NCI-H524 (cell line): ENCODE measurements at regions not wholly inside any gene's neighbourhood (a gene's known extent, or its start where the extent isn't known, plus 50 kb on each side); places are given as distances from the start of the nearest gene placed in this dataset.
"Not testable (repeated sequence)": the region's sequence is repeated elsewhere in the genome, so short reads cannot be mapped to it uniquely, and the experiment has no call there.

Experiments
- DNase-seq, 2 experiments: peaks; one replicate each; lab custom pipeline; 2025; lab: John Stamatoyannopoulos, UW

- no peak for DNase-seq
Measured at GRCh38 chr3:40645883-40646282, 121.1 kb downstream of the ZNF621 start.

DNA sequence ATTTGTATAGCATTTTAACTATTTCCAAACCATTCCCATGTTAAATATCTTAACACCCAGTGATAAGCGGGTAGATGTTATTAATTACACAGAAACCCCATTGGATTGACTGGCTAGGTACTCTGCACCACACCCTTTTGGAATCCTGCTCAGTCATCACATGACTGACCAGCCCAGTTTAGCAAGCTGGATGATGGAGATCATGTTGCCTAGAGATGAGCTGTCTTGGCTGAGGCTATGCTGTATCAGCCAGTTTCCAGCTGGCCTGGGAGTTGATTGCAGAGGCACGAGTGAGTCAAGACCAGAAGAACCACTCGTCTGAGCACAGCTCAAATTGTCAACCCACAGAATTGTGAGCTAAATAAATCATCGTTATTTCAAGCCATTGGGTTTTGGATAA lies 124.6 kb downstream of the ZNF621 start:
- DNase-seq = no peak

- DNase-seq = no peak
Measured at GRCh38 chr3:40652072-40652471, 127.3 kb downstream of the ZNF621 start.

- no peak for DNase-seq
Measured at GRCh38 chr3:40653001-40653400, 128.2 kb downstream of the ZNF621 start.

GRCh38 chr3:40653878-40654277 lies 129.1 kb downstream of the ZNF621 start:
- DNase-seq = no peak

DNA sequence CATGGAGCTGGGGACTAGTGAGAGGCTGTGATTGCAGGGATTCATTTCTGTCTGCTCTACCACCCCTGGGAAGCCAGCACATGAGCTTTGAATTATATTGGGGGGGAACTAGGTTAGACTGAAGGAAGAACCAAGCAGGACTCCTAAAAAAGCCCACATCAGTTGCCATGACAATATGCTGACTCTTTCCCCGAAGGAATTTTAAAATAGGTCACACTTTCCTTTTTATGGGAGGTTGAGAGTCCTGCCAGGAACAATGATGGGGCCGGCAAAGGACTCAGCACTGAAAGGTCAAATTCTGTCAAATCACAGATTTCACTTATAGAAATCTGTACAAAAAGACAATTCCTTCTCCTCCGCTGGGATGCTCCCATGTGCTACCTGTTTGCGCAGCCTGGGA lies 130.8 kb downstream of the ZNF621 start:
- no peak for DNase-seq

DNA sequence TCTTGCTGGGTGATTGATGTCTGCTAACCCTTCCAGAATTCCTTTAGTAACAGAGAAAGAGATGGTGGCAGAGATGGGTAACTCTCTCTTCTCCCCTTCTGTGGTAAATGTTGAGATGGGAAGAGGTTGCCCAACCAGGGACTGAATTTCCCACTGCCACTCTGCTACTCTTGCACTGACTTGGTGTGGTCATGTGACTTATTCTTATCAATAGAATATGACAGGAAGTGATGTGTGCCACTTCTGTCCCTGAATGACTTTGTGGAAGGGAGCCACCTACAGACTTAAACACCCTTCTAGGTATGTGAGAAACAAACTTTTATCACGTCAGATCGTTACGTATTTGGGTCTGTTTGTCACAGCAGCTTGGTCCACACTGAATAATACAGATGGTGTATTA lies 132.9 kb downstream of the ZNF621 start:
- DNase-seq = no peak

- no peak for DNase-seq
Measured at GRCh38 chr3:40658305-40658704, 133.5 kb downstream of the ZNF621 start.

DNA sequence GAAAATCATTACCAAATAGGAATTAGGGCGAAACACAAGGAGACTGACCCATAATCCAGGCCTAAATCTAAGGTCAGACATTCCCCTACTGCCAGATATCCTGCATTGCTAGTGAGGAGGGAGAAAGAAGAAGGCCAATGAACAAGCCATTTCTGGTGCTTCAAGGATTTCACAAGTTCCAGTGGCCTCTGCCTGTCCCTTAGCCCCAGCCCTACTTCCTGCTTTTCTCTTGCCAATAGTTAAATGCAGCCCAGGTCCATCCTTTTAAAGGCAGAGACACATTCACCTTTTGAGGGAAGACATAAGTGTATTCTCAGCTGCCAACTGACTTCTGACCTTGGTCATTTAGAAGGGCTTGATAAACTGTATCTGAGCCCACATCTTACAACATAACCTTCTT lies 135.8 kb downstream of the ZNF621 start:
- no peak for DNase-seq

- no peak for DNase-seq
Measured at GRCh38 chr3:40661284-40661683, 136.5 kb downstream of the ZNF621 start.

GRCh38 chr3:40663280-40663679 lies 138.5 kb downstream of the ZNF621 start:
- peak in 1 of 2 experiments; percentile 75 for DNase-seq

DNA sequence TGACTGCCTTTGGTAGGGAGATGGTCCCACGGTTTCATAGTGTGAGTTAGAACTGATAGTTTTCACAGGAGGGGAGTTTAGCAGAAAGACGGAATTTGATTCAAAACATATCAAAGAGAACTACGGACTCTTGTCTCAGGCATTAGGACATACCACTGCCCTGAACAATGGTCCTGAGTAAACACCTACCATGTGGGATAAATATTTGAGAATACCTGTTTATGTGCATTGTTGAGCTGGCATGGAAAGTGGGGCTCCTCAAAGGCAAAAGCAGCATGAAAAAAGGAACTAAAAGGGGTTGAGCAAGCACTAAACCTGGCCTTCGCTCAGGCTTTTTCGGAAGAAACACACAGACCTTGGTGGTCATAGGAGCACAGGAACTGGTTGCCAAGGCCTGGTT lies 144.4 kb downstream of the ZNF621 start:
- DNase-seq = no peak

DNA sequence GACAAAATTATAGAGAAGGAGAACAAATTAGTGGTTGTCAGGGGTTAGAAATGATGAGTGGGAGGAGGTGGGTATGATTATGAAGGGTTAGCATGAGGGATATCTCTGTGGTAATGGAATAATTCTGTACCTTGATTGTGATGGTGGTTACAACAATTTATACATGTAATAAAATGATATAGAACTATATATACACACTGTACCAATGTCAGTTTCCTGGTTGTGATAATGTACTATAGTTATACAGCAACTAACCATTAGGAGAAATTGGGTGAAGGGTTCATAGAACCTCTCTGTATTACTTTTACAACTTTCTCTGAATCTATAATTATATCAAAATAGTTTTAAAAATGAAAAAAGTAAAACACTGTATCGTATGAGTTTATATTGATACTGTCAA lies 148.1 kb downstream of the ZNF621 start:
- no peak for DNase-seq

DNA sequence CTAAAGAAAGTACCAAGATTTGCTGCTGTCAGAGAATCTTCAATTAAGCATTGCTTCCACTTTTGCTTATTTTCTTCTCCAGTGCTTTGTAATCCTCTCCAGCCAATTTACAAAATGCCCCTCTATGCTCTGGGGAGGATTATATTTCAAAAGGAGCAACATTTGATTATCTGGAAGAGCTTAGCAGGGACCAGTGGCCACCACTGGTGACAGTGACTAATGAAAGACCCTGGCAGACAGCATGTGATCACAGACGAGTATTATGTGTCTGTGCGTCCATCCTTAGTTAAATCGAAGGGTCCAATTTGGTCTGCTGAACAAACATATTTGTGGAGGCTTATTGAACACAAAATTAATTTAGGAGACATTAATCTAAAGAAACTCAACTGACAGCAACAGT lies 152.6 kb downstream of the ZNF621 start:
- peak; percentile 16 to 52 for DNase-seq

DNA sequence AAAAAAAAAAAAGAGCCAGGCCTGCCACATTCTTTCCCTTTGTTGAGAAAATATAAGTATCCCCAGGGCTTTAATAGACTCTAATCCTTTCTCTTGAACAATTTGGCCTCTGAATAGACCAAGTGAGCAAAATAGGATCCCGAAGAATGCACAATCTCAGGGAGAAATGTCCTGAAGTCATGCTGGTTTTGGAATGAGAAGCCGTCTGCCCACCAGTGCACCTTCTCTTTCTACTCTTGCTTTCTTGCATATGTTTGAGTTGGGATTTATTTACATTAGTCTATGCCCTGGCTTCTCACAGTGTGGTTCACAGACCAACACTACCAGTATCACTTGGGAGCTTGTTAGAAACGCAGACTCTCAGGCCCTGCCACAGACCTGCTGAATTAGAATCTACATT lies 153.0 kb downstream of the ZNF621 start:
- no peak for DNase-seq

- DNase-seq = no peak
Measured at GRCh38 chr3:40679290-40679689, 154.5 kb downstream of the ZNF621 start.

- DNase-seq = peak in 1 of 2 experiments; percentile 38
Measured at GRCh38 chr3:40680685-40681657, 156.2 kb downstream of the ZNF621 start.

DNA sequence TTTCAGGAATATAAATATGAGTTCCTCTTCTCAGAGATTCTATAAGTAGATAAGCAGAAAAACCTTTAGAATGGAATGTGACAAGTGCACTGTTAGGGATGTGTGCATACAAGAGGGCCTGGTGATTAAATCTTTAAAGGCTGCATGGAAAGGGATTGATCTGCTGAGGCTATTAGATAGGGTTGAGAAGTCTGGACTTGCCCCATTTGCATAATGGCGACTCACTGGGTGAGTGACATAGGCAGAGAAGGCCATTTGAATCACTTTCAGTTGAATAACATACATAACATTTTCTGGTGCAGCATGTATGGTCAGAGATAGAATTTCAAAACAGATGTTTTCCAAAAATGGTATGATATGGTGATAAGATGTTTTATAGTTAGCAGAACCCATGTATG lies 156.9 kb downstream of the ZNF621 start:
- DNase-seq = peak in 1 of 2 experiments; percentile 9

- DNase-seq = no peak
Measured at GRCh38 chr3:40689837-40690236, 165.1 kb downstream of the ZNF621 start.

GRCh38 chr3:40690749-40691451 lies 166.1 kb downstream of the ZNF621 start:
- DNase-seq = no peak

DNA sequence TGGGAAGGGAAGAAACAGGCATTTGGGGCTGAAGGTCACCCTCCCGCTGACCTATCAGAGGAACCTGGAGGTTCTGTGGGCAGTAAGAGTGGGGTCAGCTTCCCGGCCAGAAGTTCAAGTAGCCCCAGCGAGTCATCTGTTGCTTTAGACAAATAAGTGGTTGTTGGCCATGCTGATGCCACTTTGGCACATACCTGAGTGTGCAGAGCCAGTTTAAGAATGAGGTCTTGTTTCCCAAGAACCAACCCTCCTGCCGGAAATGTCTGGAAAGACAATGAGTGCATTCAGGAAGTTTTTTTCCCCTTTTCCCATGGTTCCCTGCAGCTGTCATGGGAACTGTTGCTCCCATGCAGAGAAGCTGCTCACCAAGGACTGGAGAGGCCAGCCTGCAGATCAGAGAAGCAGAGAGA lies 166.7 kb downstream of the ZNF621 start:
- no peak for DNase-seq

DNA sequence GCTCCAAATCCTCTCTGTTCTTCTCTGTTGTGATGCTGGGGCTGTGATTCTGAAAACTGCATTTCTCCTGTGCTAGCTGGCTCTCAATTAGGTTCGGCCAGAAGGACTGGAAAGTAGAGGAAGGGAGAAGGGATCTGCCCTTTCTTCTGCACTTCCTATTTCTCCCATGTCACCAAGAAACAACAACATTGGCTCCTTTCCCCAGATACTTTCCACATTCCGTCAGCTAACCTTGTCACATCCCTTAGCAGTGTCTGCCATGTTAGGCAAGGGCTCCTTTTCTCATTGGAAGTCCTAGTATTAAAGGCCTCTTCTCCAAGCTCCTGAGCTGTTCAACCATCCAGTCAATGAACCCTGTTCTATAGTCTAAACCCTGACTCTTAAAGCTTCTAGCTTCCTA lies 171.1 kb downstream of the ZNF621 start:
- DNase-seq = no peak

DNA sequence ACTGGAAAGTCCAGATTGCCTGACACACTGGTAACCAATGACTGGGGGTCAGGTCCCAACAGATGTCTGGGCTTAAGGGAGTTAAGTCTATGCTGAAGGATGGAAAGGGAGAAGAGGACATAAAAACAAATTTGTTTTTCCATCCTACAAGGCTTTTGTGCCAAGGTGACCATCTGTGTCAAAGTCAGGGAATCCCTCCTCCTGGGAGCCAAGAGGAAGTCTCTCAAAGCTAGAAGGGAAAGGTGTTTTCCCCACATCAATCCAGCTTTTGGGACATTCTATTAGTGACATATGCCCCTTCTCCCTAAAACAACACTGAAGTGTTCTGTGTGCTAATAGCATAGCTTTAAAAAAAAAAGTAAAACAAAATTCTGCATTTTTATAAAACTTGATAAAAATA lies 173.9 kb downstream of the ZNF621 start:
- not testable (repeated sequence) for DNase-seq
